Osteoblast (primary cell): ENCODE measurements at regions not wholly inside any gene's neighbourhood (a gene's known extent, or its start where the extent isn't known, plus 50 kb on each side); places are given as distances from the start of the nearest gene placed in this dataset.

ENCODE experiments used
- DNase-seq: peaks from one replicate; pipeline ENCODE4 v3.0.0; 2011; ENCODE audit warnings: low spot score, mixed read lengths; ENCODE audit not compliant: insufficient read length; ENCODE audit errors: missing footprints
- H2AFZ ChIP-seq: 2 replicates; pipeline ENCODE4 v1.6.0; 2011; ENCODE audit warnings: mild to moderate bottlenecking, low read length
- H3K27ac ChIP-seq: 2 replicates; pipeline ENCODE4 v1.5.1; 2011; ENCODE audit warnings: mild to moderate bottlenecking, low read depth, low read length, moderate library complexity
- H3K27me3 ChIP-seq: 2 replicates; pipeline ENCODE4 v1.6.0; 2012; ENCODE audit warnings: mild to moderate bottlenecking, control low read depth, inconsistent platforms, low read length, moderate library complexity; ENCODE audit not compliant: insufficient read depth
- H3K36me3 ChIP-seq: 2 replicates; pipeline ENCODE4 v1.5.1; 2011; ENCODE audit warnings: mild to moderate bottlenecking, low read length, control low read depth, moderate library complexity; ENCODE audit not compliant: insufficient read depth
- H3K4me1 ChIP-seq: 2 replicates; pipeline ENCODE4 v1.5.1; 2011; ENCODE audit warnings: mild to moderate bottlenecking, low read length, control low read depth, moderate library complexity; ENCODE audit not compliant: insufficient read depth
- H3K4me2 ChIP-seq: 2 replicates; pipeline ENCODE4 v1.6.0; 2011; ENCODE audit warnings: mild to moderate bottlenecking, low read length; ENCODE audit not compliant: insufficient read depth
- H3K4me3 ChIP-seq: fragments of 200-600 bp; sonication (generic); 3 replicates; pipeline ENCODE4 v1.5.1; 2012; ENCODE audit warnings: mild to moderate bottlenecking, low read length, inconsistent platforms; ENCODE audit not compliant: insufficient read depth
- H3K79me2 ChIP-seq: 2 replicates; pipeline ENCODE4 v1.6.0; 2012; ENCODE audit warnings: mild to moderate bottlenecking, low read length, control low read depth, inconsistent platforms; ENCODE audit not compliant: insufficient read depth
- H3K9me3 ChIP-seq: 2 replicates; pipeline ENCODE4 v1.5.1; 2011; ENCODE audit warnings: low read depth, low read length, control low read depth
- H4K20me1 ChIP-seq: 2 replicates; pipeline ENCODE4 v1.6.0; 2012; ENCODE audit warnings: mild to moderate bottlenecking, low read length, control low read depth; ENCODE audit not compliant: insufficient read depth
- CTCF ChIP-seq: IDR thresholded peaks from 2 replicates; pipeline ENCODE4 v1.5.1; 2011; ENCODE audit warnings: mild to moderate bottlenecking, low read depth, low read length, moderate library complexity; ENCODE audit errors: extremely low read depth

- Histone ChIP-seq H3K27ac (no peak overlapping the region), H3K4me2 (no peak overlapping the region), H2AFZ (no peak overlapping the region), H3K27me3 (no peaks in the 10 kb centered on the region), H4K20me1 (no peaks in the 10 kb centered on the region), H3K9me3 (no peaks in the 10 kb centered on the region), H3K79me2 (no peaks in the 10 kb centered on the region), H3K4me1 (peaks cover 8% of the 10 kb centered on the region), H3K36me3 (no peaks in the 10 kb centered on the region), H3K4me3 (no peak overlapping the region)
- no peak for TF ChIP-seq CTCF
- DNase-seq: no peak
Observed at GRCh38 chr2:145743011-145743410, 1223.1 kb upstream of the ZEB2 start.

- Histone ChIP-seq H3K79me2 (no peaks in the 10 kb centered on the region), H3K9me3 (no peaks in the 10 kb centered on the region), H3K27me3 (no peaks in the 10 kb centered on the region), H2AFZ (no peak overlapping the region), H3K4me2 (no peak overlapping the region), H3K4me3 (no peak overlapping the region), H3K27ac (no peak overlapping the region), H3K4me1 (peaks cover 8% of the 10 kb centered on the region), H4K20me1 (no peaks in the 10 kb centered on the region), H3K36me3 (no peaks in the 10 kb centered on the region)
- TF ChIP-seq CTCF: no peak
- DNase-seq: no peak
Observed at GRCh38 chr2:145741636-145742035, 1221.7 kb upstream of the ZEB2 start.

- Histone ChIP-seq H3K9me3 (no peaks in the 10 kb centered on the region), H4K20me1 (no peaks in the 10 kb centered on the region), H3K4me1 (peaks cover 8% of the 10 kb centered on the region), H3K4me3 (no peak overlapping the region), H3K79me2 (no peaks in the 10 kb centered on the region), H3K27ac (no peak overlapping the region), H3K4me2 (no peak overlapping the region), H3K27me3 (no peaks in the 10 kb centered on the region), H2AFZ (no peak overlapping the region), H3K36me3 (no peaks in the 10 kb centered on the region)
- TF ChIP-seq CTCF: no peak
- DNase-seq: no peak
Observed at GRCh38 chr2:145741181-145741580, 1221.3 kb upstream of the ZEB2 start.

- no peaks in the 10 kb centered on the region for H3K36me3 ChIP-seq
- DNase-seq: no peak
- peak overlapping the region; percentile 66 for H2AFZ ChIP-seq
- H3K9me3 ChIP-seq: no peaks in the 10 kb centered on the region
- no peaks in the 10 kb centered on the region for H4K20me1 ChIP-seq
- H3K27ac ChIP-seq: no peak overlapping the region
- TF ChIP-seq CTCF: no peak
- no peak overlapping the region for H3K4me3 ChIP-seq
- no peaks in the 10 kb centered on the region for H3K79me2 ChIP-seq
- peaks cover 8% of the 10 kb centered on the region for H3K4me1 ChIP-seq
- no peaks in the 10 kb centered on the region for H3K27me3 ChIP-seq
- no peak overlapping the region for H3K4me2 ChIP-seq
Observed at GRCh38 chr2:145740302-145740701, 1220.4 kb upstream of the ZEB2 start.
